ENCODE measurements at regions not wholly inside any gene's neighbourhood (a gene's known extent, or its start where the extent isn't known, plus 50 kb on each side); places are given as distances from the start of the nearest gene placed in this dataset.

GRCh38 chr5:67343835-67344234 is 147.2 kb upstream of the CD180 start:
- no peak for DNase-seq (ENCODE audit: low read depth)

GRCh38 chr5:67341478-67341877 is 144.9 kb upstream of the CD180 start:
- DNase-seq (ENCODE audit: low read depth), result no peak

- DNase-seq (ENCODE audit: low read depth), result no peak
These were observed 142.7 kb upstream of the CD180 start for GRCh38 chr5:67339219-67339767.

GRCh38 chr5:67338421-67338820 is 141.8 kb upstream of the CD180 start:
- DNase-seq (ENCODE audit: low read depth), result no peak

GRCh38 chr5:67337751-67338150 is 141.2 kb upstream of the CD180 start:
- no peak for DNase-seq (ENCODE audit: low read depth)

- DNase-seq (ENCODE audit: low read depth), result no peak
These were observed 138.8 kb upstream of the CD180 start for GRCh38 chr5:67335426-67335825.

GRCh38 chr5:67334373-67334772 is 137.8 kb upstream of the CD180 start:
- no peak for DNase-seq (ENCODE audit: low read depth)

GRCh38 chr5:67333171-67333570 is 136.6 kb upstream of the CD180 start:
- no peak for DNase-seq (ENCODE audit: low read depth)

- no peak for DNase-seq (ENCODE audit: low read depth)
These were observed 134.8 kb upstream of the CD180 start for GRCh38 chr5:67331296-67331925.

GRCh38 chr5:67319935-67320725 is 123.5 kb upstream of the CD180 start:
- DNase-seq (ENCODE audit: low read depth), result no peak

- no peak for DNase-seq (ENCODE audit: low read depth)
These were observed 122.1 kb upstream of the CD180 start for GRCh38 chr5:67318746-67319145.

GRCh38 chr5:67317603-67318002 is 121.0 kb upstream of the CD180 start:
- DNase-seq (ENCODE audit: low read depth), result no peak

GRCh38 chr5:67316695-67317094 is 120.1 kb upstream of the CD180 start:
- DNase-seq (ENCODE audit: low read depth), result no peak

GRCh38 chr5:67315082-67315989 is 118.7 kb upstream of the CD180 start:
- DNase-seq (ENCODE audit: low read depth), result peak; percentile 95

- DNase-seq (ENCODE audit: low read depth), result no peak
These were observed 115.1 kb upstream of the CD180 start for GRCh38 chr5:67311701-67312100.

GRCh38 chr5:67311208-67311607 is 114.6 kb upstream of the CD180 start:
- no peak for DNase-seq (ENCODE audit: low read depth)

GRCh38 chr5:67310740-67311139 is 114.1 kb upstream of the CD180 start:
- DNase-seq (ENCODE audit: low read depth), result no peak

- no peak for DNase-seq (ENCODE audit: low read depth)
These were observed 113.6 kb upstream of the CD180 start for GRCh38 chr5:67310169-67310568.

GRCh38 chr5:67308988-67309688 is 112.5 kb upstream of the CD180 start:
- DNase-seq (ENCODE audit: low read depth), result no peak

- peak; percentile 48 for DNase-seq (ENCODE audit: low read depth)
These were observed 110.5 kb upstream of the CD180 start for GRCh38 chr5:67306965-67307607.

Data from renal cortical epithelial cell (primary cell).